Stimulated activated CD8-positive, alpha-beta memory T cell treated with anti-CD3 and anti-CD28 coated beads, Interleukin-7, amount 100 ng/mL, for 24 hours (primary cell): ENCODE measurements at regions not wholly inside any gene's neighbourhood (a gene's known extent, or its start where the extent isn't known, plus 50 kb on each side); places are given as distances from the start of the nearest gene placed in this dataset.

Experiments used
- DNase-seq: peaks from one replicate; pipeline ENCODE4 v3.0.0-alpha.2; 2020; ENCODE audit warnings: low read depth

DNA sequence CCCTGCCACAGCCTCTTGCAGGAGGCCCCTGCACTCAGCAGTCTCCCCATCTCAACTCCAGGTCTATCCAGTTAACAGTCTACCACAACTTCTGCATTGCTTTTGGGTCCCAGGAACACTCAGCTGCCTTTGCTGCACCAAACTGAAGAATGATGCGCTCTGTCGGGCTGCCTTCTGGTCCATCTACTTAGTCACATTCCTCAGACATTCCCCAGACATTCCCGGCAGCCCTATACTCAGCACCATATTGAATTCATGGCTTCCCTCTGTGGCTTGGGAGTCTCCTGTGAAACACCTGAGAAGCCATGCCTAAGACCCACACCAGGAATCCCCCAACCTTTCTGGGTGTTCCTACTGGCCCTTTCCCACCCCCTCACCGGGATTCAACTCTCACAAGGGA, 99.6 kb upstream of the COL21A1 start:
- no peak for DNase-seq

- no peak for DNase-seq
Observed at GRCh38 chr6:56345376-56345995, 98.1 kb upstream of the COL21A1 start.

DNA sequence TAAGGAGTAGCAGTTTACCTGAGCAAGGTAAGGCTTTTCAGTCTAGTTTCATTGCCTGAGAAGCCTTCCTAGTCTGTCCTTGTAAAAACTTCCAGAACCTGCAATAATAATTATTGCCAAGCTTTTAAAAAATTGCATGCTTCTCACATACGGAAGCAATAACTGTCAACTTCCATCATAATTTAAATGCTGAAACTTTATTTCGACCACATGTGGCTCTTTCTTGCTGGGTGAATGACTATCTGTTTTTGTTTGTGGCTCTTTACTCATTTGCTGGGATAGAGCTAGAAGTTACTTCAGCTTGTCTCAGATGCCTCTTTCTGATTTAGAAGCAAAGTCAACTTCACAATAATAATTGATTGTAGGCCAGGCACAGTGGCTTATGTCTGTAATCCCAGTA, 95.9 kb upstream of the COL21A1 start:
- DNase-seq = no peak

- no peak for DNase-seq
Observed at GRCh38 chr6:56339524-56339923, 92.1 kb upstream of the COL21A1 start.

- DNase-seq = no peak
Observed at GRCh38 chr6:56335726-56336125, 88.3 kb upstream of the COL21A1 start.

DNA sequence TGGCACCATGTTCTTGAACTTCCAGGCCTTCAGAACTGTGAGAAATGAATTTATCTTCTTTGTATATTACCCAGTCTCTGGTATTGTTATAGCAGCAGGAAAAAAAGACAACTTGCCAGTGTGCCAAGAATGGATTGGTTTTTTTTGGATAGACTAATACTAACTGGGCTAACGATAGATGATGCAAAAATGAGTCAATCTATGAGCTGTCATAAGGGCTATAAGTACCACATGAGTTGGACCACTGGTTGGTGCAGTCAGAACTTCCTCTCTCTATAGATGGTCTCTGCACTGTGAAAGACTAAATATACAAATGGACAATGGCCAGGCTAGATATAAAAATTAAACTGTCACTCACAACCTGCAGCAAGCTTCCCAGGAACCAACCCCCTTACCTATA, 87.6 kb upstream of the COL21A1 start:
- DNase-seq = no peak

DNA sequence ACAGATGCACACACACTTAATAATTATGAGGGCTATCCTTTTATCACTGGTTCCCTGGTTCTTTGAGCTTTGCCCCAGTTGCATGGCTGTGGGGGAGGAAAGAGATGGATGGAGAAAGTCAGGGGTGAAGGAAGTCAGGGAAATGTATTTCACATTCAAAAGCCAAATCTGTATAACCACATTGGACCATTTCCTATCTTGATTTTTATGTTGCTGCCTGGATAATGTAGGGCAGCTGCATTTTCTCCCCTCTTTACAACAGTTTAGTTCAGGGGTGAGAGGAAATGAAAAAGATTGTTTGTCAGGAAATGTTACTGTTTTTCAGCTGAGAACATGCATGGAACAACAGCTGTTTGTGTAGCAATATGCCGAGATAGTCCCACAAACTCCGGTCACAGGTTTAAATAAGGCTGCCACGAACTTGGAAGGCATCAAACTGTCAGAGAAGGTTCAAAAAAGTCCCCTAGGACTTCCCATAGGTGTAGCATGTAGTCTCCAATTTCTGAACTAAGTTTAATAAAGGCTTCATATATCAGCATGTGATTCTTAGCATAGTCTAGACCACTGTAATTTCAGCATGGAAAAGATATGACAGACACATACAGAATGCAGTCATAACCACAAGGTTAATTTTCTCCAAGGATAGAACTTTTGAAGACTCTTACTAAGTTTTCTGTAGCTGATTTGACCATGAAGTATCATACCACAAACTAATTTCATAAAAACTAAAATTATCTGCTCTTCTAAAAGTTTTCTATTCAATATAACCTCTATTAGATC, 82.1 kb upstream of the COL21A1 start:
- DNase-seq = no peak

- DNase-seq = no peak
Observed at GRCh38 chr6:56328728-56329090, 81.3 kb upstream of the COL21A1 start.

- DNase-seq = no peak
Observed at GRCh38 chr6:56327946-56328727, 80.8 kb upstream of the COL21A1 start.

GRCh38 chr6:56324396-56324795, 77.0 kb upstream of the COL21A1 start:
- no peak for DNase-seq

DNA sequence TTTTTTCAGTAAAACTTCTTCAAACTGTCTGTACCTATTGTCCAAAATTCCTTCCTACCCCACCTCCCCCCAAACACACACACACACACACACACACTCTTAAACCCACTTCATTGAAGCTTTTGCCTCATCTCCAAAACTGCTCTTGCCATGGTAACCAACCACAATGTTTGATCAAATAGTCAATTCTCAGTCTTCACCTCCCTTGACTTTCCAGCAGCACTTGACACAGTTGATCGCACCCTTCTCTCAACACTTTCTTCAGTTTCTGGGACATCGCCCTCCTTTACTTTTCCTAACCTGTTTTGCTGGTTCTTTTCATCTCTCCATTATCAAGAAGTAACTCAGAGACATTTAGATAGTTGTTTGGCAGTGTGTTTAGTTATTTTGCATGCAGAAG, 71.5 kb upstream of the COL21A1 start:
- DNase-seq = no peak

GRCh38 chr6:56314683-56315523, 67.5 kb upstream of the COL21A1 start:
- DNase-seq = no peak

- DNase-seq = no peak
Observed at GRCh38 chr6:56311533-56312448, 64.4 kb upstream of the COL21A1 start.

DNA sequence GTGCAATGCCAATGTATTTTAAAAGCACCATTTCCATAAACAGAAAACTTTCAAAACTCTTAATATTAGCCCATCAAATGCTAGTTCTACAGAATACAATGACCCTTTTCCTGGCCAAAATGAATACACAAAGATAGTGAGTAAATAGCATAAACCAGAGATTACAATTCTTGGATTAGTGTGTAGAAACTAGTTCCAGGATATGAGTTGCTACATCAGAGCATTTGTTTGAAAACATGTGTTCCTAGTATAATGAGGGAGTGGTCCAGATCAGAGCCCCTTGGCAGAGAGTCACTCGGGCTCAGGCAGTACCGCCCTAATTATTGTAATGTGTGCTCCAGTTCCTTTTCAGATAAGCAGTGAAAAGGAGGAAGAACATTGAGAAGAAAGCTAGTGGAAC, 63.7 kb upstream of the COL21A1 start:
- DNase-seq = no peak

DNA sequence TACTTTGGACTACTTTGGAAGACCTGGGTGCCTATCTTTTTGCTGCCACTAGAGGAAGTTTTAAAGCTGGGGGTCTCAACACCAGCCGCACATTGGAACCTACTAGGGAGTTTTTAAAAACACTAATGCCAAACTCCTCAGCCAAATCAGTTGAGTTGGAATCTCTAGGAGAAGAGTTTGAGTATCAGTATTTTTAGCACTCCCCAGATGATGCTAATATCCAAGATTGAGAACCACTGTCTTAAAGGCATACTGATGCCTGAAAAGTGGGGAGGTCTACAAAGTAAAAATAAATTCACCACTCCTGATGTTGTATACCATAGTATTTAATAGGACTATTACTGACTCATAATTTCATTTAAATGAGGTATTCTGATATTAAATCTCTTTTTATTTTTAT, 62.9 kb upstream of the COL21A1 start:
- no peak for DNase-seq

GRCh38 chr6:56299916-56300315, 52.5 kb upstream of the COL21A1 start:
- no peak for DNase-seq

GRCh38 chr6:56297022-56297989, 49.9 kb upstream of the COL21A1 start:
- no peak for DNase-seq
